Activated CD4-positive, alpha-beta T cell treated with anti-CD3 and anti-CD28 coated beads for 4 hours (primary cell): ENCODE measurements at regions not wholly inside any gene's neighbourhood (a gene's known extent, or its start where the extent isn't known, plus 50 kb on each side); places are given as distances from the start of the nearest gene placed in this dataset.

Experiments used
- DNase-seq, 2 donors: peaks; one replicate each; pipeline ENCODE4 v3.0.0-alpha.2; 2020

GRCh38 chr5:74309050-74309449, 331.5 kb downstream of the ENC1 start:
- no peak for DNase-seq

- DNase-seq = no peak
Measured at GRCh38 chr5:74306845-74307244, 333.7 kb downstream of the ENC1 start.

GRCh38 chr5:74304536-74304935, 336.0 kb downstream of the ENC1 start:
- DNase-seq = no peak

- DNase-seq = no peak
Measured at GRCh38 chr5:74303578-74303977, 336.9 kb downstream of the ENC1 start.

- no peak for DNase-seq
Measured at GRCh38 chr5:74301576-74301975, 339.0 kb downstream of the ENC1 start.

- DNase-seq = no peak
Measured at GRCh38 chr5:74300808-74301389, 339.6 kb downstream of the ENC1 start.

- no peak for DNase-seq
Measured at GRCh38 chr5:74299833-74300232, 340.7 kb downstream of the ENC1 start.

GRCh38 chr5:74296685-74297408, 343.7 kb downstream of the ENC1 start:
- DNase-seq = no peak

- DNase-seq = no peak
Measured at GRCh38 chr5:74295676-74296075, 344.9 kb downstream of the ENC1 start.

GRCh38 chr5:74295141-74295540, 345.4 kb downstream of the ENC1 start:
- no peak for DNase-seq

GRCh38 chr5:74294231-74294705, 346.3 kb downstream of the ENC1 start:
- DNase-seq = no peak

GRCh38 chr5:74293182-74293581, 347.3 kb downstream of the ENC1 start:
- no peak for DNase-seq

- no peak for DNase-seq
Measured at GRCh38 chr5:74290634-74291241, 349.8 kb downstream of the ENC1 start.

GRCh38 chr5:74289691-74290090, 350.8 kb downstream of the ENC1 start:
- DNase-seq = no peak

- no peak for DNase-seq
Measured at GRCh38 chr5:74289238-74289637, 351.3 kb downstream of the ENC1 start.

GRCh38 chr5:74288448-74289108, 351.9 kb downstream of the ENC1 start:
- DNase-seq = no peak

GRCh38 chr5:74288038-74288437, 352.5 kb downstream of the ENC1 start:
- no peak for DNase-seq

- no peak for DNase-seq
Measured at GRCh38 chr5:74286734-74287695, 353.5 kb downstream of the ENC1 start.

- no peak for DNase-seq
Measured at GRCh38 chr5:74285675-74286280, 354.8 kb downstream of the ENC1 start.

GRCh38 chr5:74282490-74282889, 358.0 kb downstream of the ENC1 start:
- DNase-seq = no peak

GRCh38 chr5:74281166-74281565, 359.4 kb downstream of the ENC1 start:
- DNase-seq = no peak

GRCh38 chr5:74280306-74280705, 360.2 kb downstream of the ENC1 start:
- DNase-seq = no peak
